Brain microvascular endothelial cell (primary cell): ENCODE measurements at regions not wholly inside any gene's neighbourhood (a gene's known extent, or its start where the extent isn't known, plus 50 kb on each side); places are given as distances from the start of the nearest gene placed in this dataset.

Experiments used
- DNase-seq: peaks from one replicate; pipeline ENCODE4 v3.0.0-alpha.2; 2020
- H3K27ac ChIP-seq: fragments of 250-450 bp; sonication (Bioruptor Pico); 2 replicates; pipeline ENCODE4 v1.5.1; 2020; ENCODE audit warnings: mild to moderate bottlenecking, moderate library complexity
- H3K27me3 ChIP-seq: fragments of 250-450 bp; sonication (Bioruptor Pico); replicated peaks from 2 replicates; pipeline ENCODE4 v1.5.1; 2020; ENCODE audit warnings: mild to moderate bottlenecking
- H3K36me3 ChIP-seq: fragments of 250-450 bp; sonication (Bioruptor Pico); replicated peaks from 2 replicates; pipeline ENCODE4 v1.5.1; 2020; ENCODE audit warnings: mild to moderate bottlenecking
- H3K4me3 ChIP-seq: 2 replicates; pipeline ENCODE4 v1.5.1; 2011; ENCODE audit warnings: low read depth, mild to moderate bottlenecking, control low read depth, low read length, moderate library complexity
- CTCF ChIP-seq: IDR thresholded peaks from 2 replicates; pipeline ENCODE4 v1.5.1; 2011; ENCODE audit warnings: low read depth, mild to moderate bottlenecking, moderate library complexity, low read length, control low read depth, inconsistent platforms; ENCODE audit errors: missing control alignments
- in situ Hi-C: cut with HindIII; loops from 2 replicates; pipeline ENCODE4 v1.10.0; 2017; ENCODE audit warnings: low sequenced_read_pairs, low pct_ligation_motif_present

GRCh38 chr6:169912266-169913095 lies 161.1 kb downstream of the ERMARD start:
- no peak overlapping the region for H3K27ac ChIP-seq
- in situ Hi-C loops: no loop called here
- H3K27me3 ChIP-seq: no peaks in the 10 kb centered on the region
- no peak for DNase-seq
- TF ChIP-seq CTCF: no peak
- H3K4me3 ChIP-seq: no peak overlapping the region
- no peaks in the 10 kb centered on the region for H3K36me3 ChIP-seq

GRCh38 chr6:169911264-169912263 lies 160.1 kb downstream of the ERMARD start:
- in situ Hi-C loops: no loop called here
- DNase-seq: no peak
- Histone ChIP-seq H3K27ac (no peak overlapping the region), H3K36me3 (no peaks in the 10 kb centered on the region), H3K27me3 (no peaks in the 10 kb centered on the region), H3K4me3 (no peak overlapping the region)
- no peak for TF ChIP-seq CTCF

GRCh38 chr6:169909113-169909512 lies 157.7 kb downstream of the ERMARD start:
- Histone ChIP-seq H3K27ac (no peak overlapping the region), H3K4me3 (no peak overlapping the region), H3K27me3 (no peaks in the 10 kb centered on the region), H3K36me3 (no peaks in the 10 kb centered on the region)
- DNase-seq: no peak
- in situ Hi-C loops: no loop called here
- no peak for TF ChIP-seq CTCF

GRCh38 chr6:169908403-169908933 lies 157.0 kb downstream of the ERMARD start:
- Histone ChIP-seq H3K36me3 (no peaks in the 10 kb centered on the region), H3K4me3 (no peak overlapping the region), H3K27me3 (no peaks in the 10 kb centered on the region), H3K27ac (no peak overlapping the region)
- DNase-seq: no peak
- in situ Hi-C loops: no loop called here
- TF ChIP-seq CTCF: no peak

GRCh38 chr6:169907419-169908115 lies 156.1 kb downstream of the ERMARD start:
- in situ Hi-C loops: no loop called here

More at GRCh38 chr6:169907419-169908115, 156.1 kb downstream of the ERMARD start:
- no peak for TF ChIP-seq CTCF
- H3K27me3 ChIP-seq: no peaks in the 10 kb centered on the region
- no peaks in the 10 kb centered on the region for H3K36me3 ChIP-seq
- no peak overlapping the region for H3K4me3 ChIP-seq
- DNase-seq: no peak
- H3K27ac ChIP-seq: no peak overlapping the region
